ENCODE measurements at regions not wholly inside any gene's neighbourhood (a gene's known extent, or its start where the extent isn't known, plus 50 kb on each side); places are given as distances from the start of the nearest gene placed in this dataset.

GRCh38 chr4:110867251-110867960, 244.5 kb upstream of the PITX2 start:
- Histone ChIP-seq H2AFZ (no peak overlapping the region), H3K27me3 (no peaks in the 10 kb centered on the region), H3K79me2 (no peaks in the 10 kb centered on the region), H3K36me3 (replicated peaks; ENCODE audit: insufficient read depth, low read depth) (no peaks in the 10 kb centered on the region), H3K4me3 (no peak overlapping the region), H3K27ac (no peak overlapping the region), H3K9me2 (replicated peaks; ENCODE audit: insufficient read depth) (no peaks in the 10 kb centered on the region), H3K9me3 (ENCODE audit: low read depth) (no peaks in the 10 kb centered on the region), H4K20me1 (ENCODE audit: insufficient read depth, poor library complexity, severe bottlenecking) (no peaks in the 10 kb centered on the region), H3K4me1 (ENCODE audit: insufficient read depth) (no peaks in the 10 kb centered on the region), H3K4me2 (no peak overlapping the region)
- no peak for TF ChIP-seq EZH2phosphoT487 (IDR thresholded peaks at IDR 0.05; ENCODE audit: low read depth, severe bottlenecking, unreplicated experiment)
- TF ChIP-seq EZH2 (IDR thresholded peaks at IDR 0.05; ENCODE audit: borderline replicate concordance) = no peak
- TF ChIP-seq CTCF (IDR thresholded peaks at IDR 0.05; ENCODE audit: poor library complexity) = no peak
- no peak for DNase-seq (ENCODE audit: low spot score)
- 86% methylated on average over 3 of the region's 3 CpGs for WGBS (ENCODE audit: low lambda C conversion rate, missing lambda C conversion rate)

GRCh38 chr4:110867981-110868720, 245.3 kb upstream of the PITX2 start:
- Histone ChIP-seq H3K4me1 (ENCODE audit: insufficient read depth) (no peaks in the 10 kb centered on the region), H3K9me2 (replicated peaks; ENCODE audit: insufficient read depth) (no peaks in the 10 kb centered on the region), H3K9me3 (ENCODE audit: low read depth) (no peaks in the 10 kb centered on the region), H3K79me2 (no peaks in the 10 kb centered on the region), H4K20me1 (ENCODE audit: insufficient read depth, poor library complexity, severe bottlenecking) (no peaks in the 10 kb centered on the region), H3K36me3 (replicated peaks; ENCODE audit: insufficient read depth, low read depth) (no peaks in the 10 kb centered on the region), H3K4me2 (no peak overlapping the region), H3K4me3 (no peak overlapping the region), H3K27me3 (no peaks in the 10 kb centered on the region), H2AFZ (no peak overlapping the region), H3K27ac (no peak overlapping the region)
- DNase-seq (ENCODE audit: low spot score) = no peak
- TF ChIP-seq EZH2 (IDR thresholded peaks at IDR 0.05; ENCODE audit: borderline replicate concordance) (no peak), CTCF (IDR thresholded peaks at IDR 0.05; ENCODE audit: poor library complexity) (no peak), EZH2phosphoT487 (IDR thresholded peaks at IDR 0.05; ENCODE audit: low read depth, severe bottlenecking, unreplicated experiment) (no peak)
- WGBS (ENCODE audit: low lambda C conversion rate, missing lambda C conversion rate) = 78% methylated on average over 2 of the region's 2 CpGs

- Histone ChIP-seq H4K20me1 (ENCODE audit: insufficient read depth, poor library complexity, severe bottlenecking) (no peaks in the 10 kb centered on the region), H3K36me3 (replicated peaks; ENCODE audit: insufficient read depth, low read depth) (no peaks in the 10 kb centered on the region), H3K9me2 (replicated peaks; ENCODE audit: insufficient read depth) (no peaks in the 10 kb centered on the region), H3K27me3 (no peaks in the 10 kb centered on the region), H3K4me1 (ENCODE audit: insufficient read depth) (no peaks in the 10 kb centered on the region), H3K9me3 (ENCODE audit: low read depth) (no peaks in the 10 kb centered on the region), H3K27ac (no peak overlapping the region), H3K4me2 (no peak overlapping the region), H3K79me2 (no peaks in the 10 kb centered on the region), H3K4me3 (no peak overlapping the region), H2AFZ (no peak overlapping the region)
- DNase-seq (ENCODE audit: low spot score) = no peak
- WGBS (ENCODE audit: low lambda C conversion rate, missing lambda C conversion rate) = 46% methylated on average over 2 of the region's 2 CpGs
- TF ChIP-seq EZH2 (IDR thresholded peaks at IDR 0.05; ENCODE audit: borderline replicate concordance) (no peak), EZH2phosphoT487 (IDR thresholded peaks at IDR 0.05; ENCODE audit: low read depth, severe bottlenecking, unreplicated experiment) (no peak), CTCF (IDR thresholded peaks at IDR 0.05; ENCODE audit: poor library complexity) (no peak)
Measured at GRCh38 chr4:110869114-110869513, 246.2 kb upstream of the PITX2 start.
